ENCODE measurements at regions not wholly inside any gene's neighbourhood (a gene's known extent, or its start where the extent isn't known, plus 50 kb on each side); places are given as distances from the start of the nearest gene placed in this dataset.

- no peak for DNase-seq (ENCODE audit: low read depth)
- no peak for TF ChIP-seq CTCF (IDR thresholded peaks at IDR 0.05; ENCODE audit: insufficient read depth, low read length)
- no peak overlapping the region for H3K4me3 ChIP-seq (ENCODE audit: low read depth, low read length)
Measured at GRCh38 chr4:79182209-79182608, 143.7 kb downstream of the NAA11 start.

- TF ChIP-seq CTCF (IDR thresholded peaks at IDR 0.05; ENCODE audit: insufficient read depth, low read length), result no peak
- DNase-seq (ENCODE audit: low read depth), result no peak
- no peak overlapping the region for H3K4me3 ChIP-seq (ENCODE audit: low read depth, low read length)
Measured at GRCh38 chr4:79181190-79181589, 144.7 kb downstream of the NAA11 start.

- no peak for TF ChIP-seq CTCF (IDR thresholded peaks at IDR 0.05; ENCODE audit: insufficient read depth, low read length)
- DNase-seq (ENCODE audit: low read depth), result peak; percentile 4
- no peak overlapping the region for H3K4me3 ChIP-seq (ENCODE audit: low read depth, low read length)
Measured at GRCh38 chr4:79178760-79179159, 147.1 kb downstream of the NAA11 start.

GRCh38 chr4:79177388-79177787 lies 148.5 kb downstream of the NAA11 start:
- no peak for TF ChIP-seq CTCF (IDR thresholded peaks at IDR 0.05; ENCODE audit: insufficient read depth, low read length)
- DNase-seq (ENCODE audit: low read depth), result no peak
- no peak overlapping the region for H3K4me3 ChIP-seq (ENCODE audit: low read depth, low read length)

- no peak for DNase-seq (ENCODE audit: low read depth)
- no peak overlapping the region for H3K4me3 ChIP-seq (ENCODE audit: low read depth, low read length)
- TF ChIP-seq CTCF (IDR thresholded peaks at IDR 0.05; ENCODE audit: insufficient read depth, low read length), result no peak
Measured at GRCh38 chr4:79176351-79176750, 149.5 kb downstream of the NAA11 start.

- TF ChIP-seq CTCF (IDR thresholded peaks at IDR 0.05; ENCODE audit: insufficient read depth, low read length), result no peak
- H3K4me3 ChIP-seq (ENCODE audit: low read depth, low read length), result no peak overlapping the region
- no peak for DNase-seq (ENCODE audit: low read depth)
Measured at GRCh38 chr4:79175716-79176115, 150.1 kb downstream of the NAA11 start.

GRCh38 chr4:79174490-79175252 lies 151.2 kb downstream of the NAA11 start:
- TF ChIP-seq CTCF (IDR thresholded peaks at IDR 0.05; ENCODE audit: insufficient read depth, low read length), result no peak
- no peak overlapping the region for H3K4me3 ChIP-seq (ENCODE audit: low read depth, low read length)
- DNase-seq (ENCODE audit: low read depth), result no peak
